ENCODE measurements at regions not wholly inside any gene's neighbourhood (a gene's known extent, or its start where the extent isn't known, plus 50 kb on each side); places are given as distances from the start of the nearest gene placed in this dataset.

DNA sequence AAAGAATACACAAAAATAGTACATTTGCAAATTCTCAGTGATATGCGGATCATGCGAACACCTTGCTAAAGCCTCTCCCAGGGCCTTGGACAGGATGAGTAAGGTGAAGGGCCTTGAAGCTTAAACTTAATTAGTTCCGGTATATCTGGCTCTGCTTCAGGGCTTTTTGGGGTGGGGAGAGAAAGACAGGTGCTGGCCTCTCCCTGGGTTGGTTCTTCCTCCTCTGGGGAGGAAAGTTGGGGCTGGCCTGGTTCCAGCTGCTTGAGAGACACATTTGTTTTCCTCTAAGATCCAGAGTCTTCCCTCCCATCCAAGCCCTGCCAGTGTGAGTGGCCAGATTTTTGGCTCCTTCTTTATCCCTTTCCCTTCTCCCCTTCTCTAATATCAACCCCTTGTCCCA lies 64.7 kb upstream of the EPHB3 start:
- ChIA-PET CTCF (interaction anchor here (0.6 kb wide), 2 partner anchors 65 to 151 kb away, joined by 3 read pairs; partner anchors contain the start of gene EPHB3), POLR2A (no interaction called here)
- DNase-seq (ENCODE audit: unreplicated experiment): no peak
- intact Hi-C loops (cut with micrococcal nuclease): no loop called here
- Mint-ChIP-seq H3K4me1 (ENCODE audit: insufficient read depth, unreplicated experiment) (peaks cover 12% of the 10 kb centered on the region), H3K4me3 (ENCODE audit: unreplicated experiment) (no peak overlapping the region), H3K9me3 (ENCODE audit: unreplicated experiment) (peaks cover under 1% of the 10 kb centered on the region), H3K36me3 (ENCODE audit: insufficient read depth, unreplicated experiment) (no peaks in the 10 kb centered on the region), H3K27me3 (ENCODE audit: insufficient read depth, unreplicated experiment) (peaks cover 28% of the 10 kb centered on the region), H3K27ac (ENCODE audit: low read depth, unreplicated experiment) (no peak overlapping the region)
- TF ChIP-seq CTCF (IDR thresholded peaks at IDR 0.05; ENCODE audit: unreplicated experiment): no peak
- no TSS peak for BruUV-seq (replicated peaks)

DNA sequence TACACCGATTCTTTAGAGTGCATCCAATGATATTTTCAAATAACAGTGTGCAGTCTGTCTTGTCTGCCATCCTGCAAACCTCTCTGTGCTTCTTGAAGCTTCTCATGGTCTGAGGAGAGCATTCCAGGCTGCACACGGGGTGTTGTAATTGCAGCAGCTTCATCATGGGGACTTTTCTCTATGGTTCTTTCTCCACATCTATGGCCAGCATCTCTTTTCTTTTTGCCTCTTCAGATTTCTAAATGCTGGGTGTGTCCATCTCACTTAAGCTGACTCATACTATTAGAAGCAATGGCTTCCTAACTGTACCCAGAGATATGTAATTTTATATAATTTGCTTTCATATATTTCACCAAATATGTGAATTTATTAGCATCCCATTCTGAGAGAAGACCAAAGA lies 63.8 kb upstream of the EPHB3 start:
- CTCF ChIA-PET: interaction anchor here (0.7 to 2.8 kb wide), 5 partner anchors 15 to 63 kb away, joined by 3 to 12 read pairs (median 4); no protein-coding TSS in a partner anchor
- BruUV-seq (replicated peaks): no TSS peak

GRCh38 chr3:184498986-184499606 lies 62.5 kb upstream of the EPHB3 start:
- H3K4me3 Mint-ChIP-seq (ENCODE audit: unreplicated experiment): no peak overlapping the region
- ChIA-PET CTCF (interaction anchor here (1.1 to 2.8 kb wide), 4 partner anchors 12 to 80 kb away, joined by 3 to 12 read pairs (median 4); no protein-coding TSS in a partner anchor), POLR2A (interaction anchor here (0.6 kb wide), 1 partner anchor 30 kb away, joined by 3 read pairs; no protein-coding TSS in a partner anchor)
- TF ChIP-seq CTCF (IDR thresholded peaks at IDR 0.05; ENCODE audit: unreplicated experiment): no peak
- peaks cover 17% of the 10 kb centered on the region for H3K4me1 Mint-ChIP-seq (ENCODE audit: insufficient read depth, unreplicated experiment)
- H3K9me3 Mint-ChIP-seq (ENCODE audit: unreplicated experiment): peaks cover 13% of the 10 kb centered on the region
- intact Hi-C loops (cut with micrococcal nuclease): no loop called here
- peaks cover 6% of the 10 kb centered on the region for H3K27me3 Mint-ChIP-seq (ENCODE audit: insufficient read depth, unreplicated experiment)
- BruUV-seq (replicated peaks): no TSS peak
- no peak overlapping the region for H3K27ac Mint-ChIP-seq (ENCODE audit: low read depth, unreplicated experiment)
- no peaks in the 10 kb centered on the region for H3K36me3 Mint-ChIP-seq (ENCODE audit: insufficient read depth, unreplicated experiment)
- DNase-seq (ENCODE audit: unreplicated experiment): no peak

More for the DNA sequence above, 63.8 kb upstream of the EPHB3 start:
- no peak for TF ChIP-seq CTCF (IDR thresholded peaks at IDR 0.05; ENCODE audit: unreplicated experiment)
- H3K36me3 Mint-ChIP-seq (ENCODE audit: insufficient read depth, unreplicated experiment): no peaks in the 10 kb centered on the region
- H3K27ac Mint-ChIP-seq (ENCODE audit: low read depth, unreplicated experiment): no peak overlapping the region
- H3K27me3 Mint-ChIP-seq (ENCODE audit: insufficient read depth, unreplicated experiment): peaks cover 19% of the 10 kb centered on the region
- H3K4me3 Mint-ChIP-seq (ENCODE audit: unreplicated experiment): no peak overlapping the region
- DNase-seq (ENCODE audit: unreplicated experiment): no peak
- H3K4me1 Mint-ChIP-seq (ENCODE audit: insufficient read depth, unreplicated experiment): peaks cover 13% of the 10 kb centered on the region
- intact Hi-C loops (cut with micrococcal nuclease): no loop called here
- POLR2A ChIA-PET: no interaction called here
- H3K9me3 Mint-ChIP-seq (ENCODE audit: unreplicated experiment): peaks cover 9% of the 10 kb centered on the region

GRCh38 chr3:184500344-184500923 lies 61.2 kb upstream of the EPHB3 start:
- H3K27ac Mint-ChIP-seq (ENCODE audit: low read depth, unreplicated experiment): no peak overlapping the region
- no peaks in the 10 kb centered on the region for H3K36me3 Mint-ChIP-seq (ENCODE audit: insufficient read depth, unreplicated experiment)
- H3K4me3 Mint-ChIP-seq (ENCODE audit: unreplicated experiment): no peak overlapping the region
- ChIA-PET CTCF (interaction anchor here (0.6 to 2.8 kb wide), 8 partner anchors 10 to 81 kb away, joined by 3 to 12 read pairs (median 4); no protein-coding TSS in a partner anchor), POLR2A (interaction anchor here (1.1 kb wide), 1 partner anchor 18 kb away, joined by 4 read pairs; no protein-coding TSS in a partner anchor)
- BruUV-seq (replicated peaks): no TSS peak
- TF ChIP-seq CTCF (IDR thresholded peaks at IDR 0.05; ENCODE audit: unreplicated experiment): no peak
- H3K4me1 Mint-ChIP-seq (ENCODE audit: insufficient read depth, unreplicated experiment): peaks cover 17% of the 10 kb centered on the region
- intact Hi-C loops (cut with micrococcal nuclease): no loop called here
- DNase-seq (ENCODE audit: unreplicated experiment): no peak
- H3K9me3 Mint-ChIP-seq (ENCODE audit: unreplicated experiment): peaks cover 13% of the 10 kb centered on the region
- peaks cover 2% of the 10 kb centered on the region for H3K27me3 Mint-ChIP-seq (ENCODE audit: insufficient read depth, unreplicated experiment)
